DND-41 (cell line): ENCODE measurements at regions not wholly inside any gene's neighbourhood (a gene's known extent, or its start where the extent isn't known, plus 50 kb on each side); places are given as distances from the start of the nearest gene placed in this dataset.

Source experiments
- EZH2 ChIP-seq: IDR thresholded peaks from 3 replicates; pipeline ENCODE4 v1.6.1; 2012; ENCODE audit warnings: borderline replicate concordance, low read depth, mild to moderate bottlenecking, moderate library complexity, low read length, inconsistent platforms; ENCODE audit not compliant: severe bottlenecking
- TF ChIP-seq, protein P1 (sequence below): IDR thresholded peaks from 2 replicates; pipeline ENCODE4 v1.5.1; 2012; ENCODE audit warnings: borderline replicate concordance, low read length, moderate library complexity, mild to moderate bottlenecking; ENCODE audit not compliant: poor library complexity, severe bottlenecking; ENCODE audit errors: extremely low read depth

DNA sequence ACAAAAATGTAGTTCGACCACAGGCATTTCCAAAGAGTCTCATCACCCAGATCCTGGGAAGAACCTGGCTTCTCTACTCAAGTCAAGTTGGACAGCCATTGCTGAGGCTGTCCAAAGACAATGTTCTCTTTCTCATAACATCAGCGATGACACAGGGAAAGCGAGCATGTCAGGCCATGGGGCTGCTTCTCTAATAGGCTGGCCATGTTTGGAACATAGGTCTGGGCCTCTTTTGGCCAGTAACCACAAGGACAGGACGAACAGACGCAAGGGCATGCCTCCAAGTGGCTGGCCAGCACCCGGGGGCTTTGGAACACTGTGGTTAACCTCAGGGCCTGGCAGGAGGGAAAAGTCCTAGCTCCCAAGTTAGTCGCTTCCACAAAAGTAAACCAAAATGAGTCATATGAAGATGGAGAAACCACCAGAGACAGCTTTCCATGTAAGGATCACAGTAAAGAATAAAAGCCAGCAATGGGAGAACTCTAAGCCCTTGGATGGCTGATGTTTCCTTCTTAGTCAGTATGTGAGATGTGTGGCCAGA, 80.6 kb upstream of the SLC44A3 start:
- TF ChIP-seq, protein P1, sequence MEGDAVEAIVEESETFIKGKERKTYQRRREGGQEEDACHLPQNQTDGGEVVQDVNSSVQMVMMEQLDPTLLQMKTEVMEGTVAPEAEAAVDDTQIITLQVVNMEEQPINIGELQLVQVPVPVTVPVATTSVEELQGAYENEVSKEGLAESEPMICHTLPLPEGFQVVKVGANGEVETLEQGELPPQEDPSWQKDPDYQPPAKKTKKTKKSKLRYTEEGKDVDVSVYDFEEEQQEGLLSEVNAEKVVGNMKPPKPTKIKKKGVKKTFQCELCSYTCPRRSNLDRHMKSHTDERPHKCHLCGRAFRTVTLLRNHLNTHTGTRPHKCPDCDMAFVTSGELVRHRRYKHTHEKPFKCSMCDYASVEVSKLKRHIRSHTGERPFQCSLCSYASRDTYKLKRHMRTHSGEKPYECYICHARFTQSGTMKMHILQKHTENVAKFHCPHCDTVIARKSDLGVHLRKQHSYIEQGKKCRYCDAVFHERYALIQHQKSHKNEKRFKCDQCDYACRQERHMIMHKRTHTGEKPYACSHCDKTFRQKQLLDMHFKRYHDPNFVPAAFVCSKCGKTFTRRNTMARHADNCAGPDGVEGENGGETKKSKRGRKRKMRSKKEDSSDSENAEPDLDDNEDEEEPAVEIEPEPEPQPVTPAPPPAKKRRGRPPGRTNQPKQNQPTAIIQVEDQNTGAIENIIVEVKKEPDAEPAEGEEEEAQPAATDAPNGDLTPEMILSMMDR = no peak
- TF ChIP-seq EZH2 = no peak
